Thoracic aorta (tissue), 2 donors: ENCODE measurements at regions not wholly inside any gene's neighbourhood (a gene's known extent, or its start where the extent isn't known, plus 50 kb on each side); places are given as distances from the start of the nearest gene placed in this dataset.
"Not testable (repeated sequence)": the region's sequence is repeated elsewhere in the genome, so short reads cannot be mapped to it uniquely, and the experiment has no call there.

Experiments used
- ATAC-seq: fragments of 150-250 bp; one replicate; pipeline ENCODE4 v1.8.0; 2017; ENCODE audit warnings: low read depth; ENCODE audit not compliant: insufficient number of reproducible peaks, low FRiP score
- DNase-seq: peaks from one replicate; pipeline ENCODE4 v3.0.0-alpha.2; 2020; ENCODE audit warnings: low spot score
- H3K27ac ChIP-seq, 2 donors: fragments of 200-600 bp; sonication (generic); 1 replicate in 1 of 2; 2 replicates in 1 of 2; pipeline ENCODE4 v1.5.1; 2016; ENCODE audit warnings: mild to moderate bottlenecking in 2 of 2, moderate library complexity in 2 of 2
- H3K27me3 ChIP-seq: fragments of 200-600 bp; sonication (generic); replicated peaks from 2 replicates; pipeline ENCODE4 v1.6.0; 2016; ENCODE audit warnings: mild to moderate bottlenecking; ENCODE audit not compliant: insufficient read depth
- H3K36me3 ChIP-seq: fragments of 200-600 bp; sonication (generic); one replicate; pipeline ENCODE4 v1.5.1; 2016
- H3K4me1 ChIP-seq, 2 donors: fragments of 200-600 bp; sonication (generic); 1 replicate in 1 of 2; 2 replicates in 1 of 2; pipeline versions ENCODE4 v1.5.1 to v1.6.0; 2016; ENCODE audit warnings: low read depth in 2 of 2, mild to moderate bottlenecking in 1 of 2; ENCODE audit not compliant: control insufficient read depth in 1 of 2
- H3K4me3 ChIP-seq: fragments of 200-600 bp; sonication (generic); 2 replicates; pipeline ENCODE4 v1.5.1; 2016; ENCODE audit warnings: mild to moderate bottlenecking
- H3K9me3 ChIP-seq: fragments of 200-600 bp; sonication (generic); 2 replicates; pipeline ENCODE4 v1.5.1; 2016
- TF ChIP-seq, protein P1 (sequence below): fragments of 200-600 bp; sonication (generic); IDR thresholded peaks from one replicate; pipeline ENCODE4 v1.5.1; 2019; ENCODE audit warnings: antibody characterized with exemption

DNA sequence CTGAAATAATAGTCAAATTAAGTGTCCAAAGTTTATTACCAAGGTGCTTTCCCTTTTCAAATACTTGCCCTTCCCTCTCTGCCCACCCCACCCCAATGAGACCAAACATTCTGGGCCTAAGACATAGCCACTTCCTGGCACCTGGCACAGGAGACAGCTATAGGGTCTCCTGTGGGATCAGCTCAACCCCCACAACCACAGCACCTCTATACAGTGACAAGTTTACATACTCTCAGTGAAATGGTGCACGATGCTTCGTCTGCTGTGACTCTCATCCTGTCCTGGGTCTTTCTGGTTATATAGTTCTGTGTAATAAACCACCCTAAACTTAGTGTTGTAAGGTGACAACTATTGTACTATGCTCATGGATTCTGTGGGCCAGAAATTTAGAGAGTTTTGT, 466.2 kb downstream of the FBXO15 start:
- H3K36me3 ChIP-seq, result no peaks in the 10 kb centered on the region
- ATAC-seq (no peak), DNase-seq (no peak)
- TF ChIP-seq, protein P1, sequence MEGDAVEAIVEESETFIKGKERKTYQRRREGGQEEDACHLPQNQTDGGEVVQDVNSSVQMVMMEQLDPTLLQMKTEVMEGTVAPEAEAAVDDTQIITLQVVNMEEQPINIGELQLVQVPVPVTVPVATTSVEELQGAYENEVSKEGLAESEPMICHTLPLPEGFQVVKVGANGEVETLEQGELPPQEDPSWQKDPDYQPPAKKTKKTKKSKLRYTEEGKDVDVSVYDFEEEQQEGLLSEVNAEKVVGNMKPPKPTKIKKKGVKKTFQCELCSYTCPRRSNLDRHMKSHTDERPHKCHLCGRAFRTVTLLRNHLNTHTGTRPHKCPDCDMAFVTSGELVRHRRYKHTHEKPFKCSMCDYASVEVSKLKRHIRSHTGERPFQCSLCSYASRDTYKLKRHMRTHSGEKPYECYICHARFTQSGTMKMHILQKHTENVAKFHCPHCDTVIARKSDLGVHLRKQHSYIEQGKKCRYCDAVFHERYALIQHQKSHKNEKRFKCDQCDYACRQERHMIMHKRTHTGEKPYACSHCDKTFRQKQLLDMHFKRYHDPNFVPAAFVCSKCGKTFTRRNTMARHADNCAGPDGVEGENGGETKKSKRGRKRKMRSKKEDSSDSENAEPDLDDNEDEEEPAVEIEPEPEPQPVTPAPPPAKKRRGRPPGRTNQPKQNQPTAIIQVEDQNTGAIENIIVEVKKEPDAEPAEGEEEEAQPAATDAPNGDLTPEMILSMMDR, result no peak
- no peak overlapping the region for H3K27ac ChIP-seq
- no peaks in the 10 kb centered on the region for H3K9me3 ChIP-seq
- H3K4me1 ChIP-seq, result no peaks in the 10 kb centered on the region
- no peaks in the 10 kb centered on the region for H3K27me3 ChIP-seq
- H3K4me3 ChIP-seq, result no peak overlapping the region

DNA sequence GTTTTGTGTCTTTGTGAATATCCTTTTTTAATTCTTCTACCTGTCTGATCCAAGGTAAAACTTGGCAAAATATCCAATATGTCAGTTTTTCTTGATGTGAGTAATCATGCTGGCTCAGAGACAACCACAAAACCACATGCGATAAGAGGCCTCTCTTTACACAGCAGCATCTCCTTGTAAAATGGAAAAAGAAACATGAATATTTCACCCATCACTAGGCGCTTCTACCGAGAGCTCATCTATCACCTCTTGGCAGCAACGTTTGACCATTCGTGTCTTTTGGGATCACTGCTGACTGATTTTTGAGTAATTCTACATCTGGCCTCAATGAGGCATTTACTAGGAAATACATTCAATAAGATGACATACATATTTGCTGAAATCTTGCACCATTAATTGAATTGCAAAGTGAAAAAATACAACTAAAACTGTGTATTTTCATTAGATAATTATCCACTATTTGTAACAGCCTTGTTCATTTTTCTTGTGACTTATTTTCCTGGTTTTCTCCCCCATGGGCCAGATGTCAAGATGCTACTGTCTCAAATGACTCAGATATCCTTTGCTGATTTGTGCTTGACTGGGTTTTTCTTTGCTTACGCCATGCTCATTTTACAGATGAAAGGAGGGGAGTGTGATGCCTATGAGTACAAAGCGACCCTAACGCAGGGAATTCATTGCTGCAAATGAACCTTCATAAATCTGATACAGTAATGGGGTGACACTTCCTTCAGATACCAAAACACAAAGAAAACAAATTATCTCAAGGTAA, 467.5 kb downstream of the FBXO15 start:
- ATAC-seq (no peak), DNase-seq (no peak)
- H3K9me3 ChIP-seq, result no peaks in the 10 kb centered on the region
- H3K36me3 ChIP-seq, result no peaks in the 10 kb centered on the region
- no peaks in the 10 kb centered on the region for H3K4me1 ChIP-seq
- H3K4me3 ChIP-seq, result no peak overlapping the region
- H3K27me3 ChIP-seq, result no peaks in the 10 kb centered on the region
- H3K27ac ChIP-seq, result no peak overlapping the region
- TF ChIP-seq, protein P1, result no peak

DNA sequence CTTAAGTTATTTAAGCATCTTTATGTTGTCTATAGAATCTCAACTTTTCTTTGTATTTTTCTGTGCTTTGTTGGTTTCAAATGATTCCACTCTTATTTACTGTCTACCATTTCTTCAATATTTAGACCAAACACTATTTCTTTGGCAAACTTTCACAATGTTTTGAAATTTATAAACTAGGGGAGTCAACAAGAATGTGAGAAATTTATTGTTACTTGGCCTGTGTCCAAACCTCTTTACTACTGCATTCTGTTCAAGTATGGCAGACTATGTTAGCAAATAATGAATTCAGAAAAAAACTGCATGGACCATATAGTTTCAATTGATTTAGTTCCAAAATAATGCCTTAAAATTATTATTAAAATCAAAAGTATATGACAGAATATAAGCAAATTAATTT, 470.2 kb downstream of the FBXO15 start:
- H3K36me3 ChIP-seq, result no peaks in the 10 kb centered on the region
- no peak for ATAC-seq

GRCh38 chr18:73674125-73674865, 473.3 kb downstream of the FBXO15 start:
- no peak for ATAC-seq
- Histone ChIP-seq H3K27ac (no peak overlapping the region), H3K9me3 (no peaks in the 10 kb centered on the region), H3K27me3 (no peaks in the 10 kb centered on the region), H3K36me3 (no peaks in the 10 kb centered on the region), H3K4me3 (no peak overlapping the region), H3K4me1 (no peaks in the 10 kb centered on the region)
- TF ChIP-seq, protein P1, result no peak
- no peak for DNase-seq

More for the DNA sequence above, 470.2 kb downstream of the FBXO15 start:
- Histone ChIP-seq H3K4me1 (no peaks in the 10 kb centered on the region), H3K4me3 (no peak overlapping the region), H3K9me3 (no peaks in the 10 kb centered on the region), H3K27ac (no peak overlapping the region), H3K27me3 (no peaks in the 10 kb centered on the region)
- DNase-seq, result no peak
- TF ChIP-seq, protein P1, result no peak

- not testable (repeated sequence) for H3K36me3 ChIP-seq, H3K4me3 ChIP-seq, H3K4me1 ChIP-seq, DNase-seq, ATAC-seq, H3K27me3 ChIP-seq, H3K9me3 ChIP-seq, H3K27ac ChIP-seq
These were observed 476.2 kb downstream of the FBXO15 start for GRCh38 chr18:73671480-73671879.
